ENCODE measurements at regions not wholly inside any gene's neighbourhood (a gene's known extent, or its start where the extent isn't known, plus 50 kb on each side); places are given as distances from the start of the nearest gene placed in this dataset.

GRCh38 chr4:54542119-54542438 is 115.7 kb upstream of the KIT start:
- DNase-seq (ENCODE audit: low read depth in 2 of 3, low spot score in 2 of 3), result no peak

- peak in 2 of 3 donors; percentile 48 to 71 for DNase-seq (ENCODE audit: low read depth in 2 of 3, low spot score in 2 of 3)
These were observed 115.2 kb upstream of the KIT start for GRCh38 chr4:54542540-54543041.

- no peak for DNase-seq (ENCODE audit: low read depth in 2 of 3, low spot score in 2 of 3)
These were observed 114.5 kb upstream of the KIT start for GRCh38 chr4:54543088-54543795.

GRCh38 chr4:54545663-54546424 is 111.9 kb upstream of the KIT start:
- no peak for DNase-seq (ENCODE audit: low read depth in 2 of 3, low spot score in 2 of 3)

GRCh38 chr4:54547299-54548097 is 110.3 kb upstream of the KIT start:
- no peak for DNase-seq (ENCODE audit: low read depth in 2 of 3, low spot score in 2 of 3)

GRCh38 chr4:54548098-54548620 is 109.6 kb upstream of the KIT start:
- no peak for DNase-seq (ENCODE audit: low read depth in 2 of 3, low spot score in 2 of 3)

GRCh38 chr4:54548831-54549460 is 108.8 kb upstream of the KIT start:
- no peak for DNase-seq (ENCODE audit: low read depth in 2 of 3, low spot score in 2 of 3)

- DNase-seq (ENCODE audit: low read depth in 2 of 3, low spot score in 2 of 3), result no peak
These were observed 107.2 kb upstream of the KIT start for GRCh38 chr4:54550395-54551171.

GRCh38 chr4:54553001-54553400 is 104.8 kb upstream of the KIT start:
- DNase-seq (ENCODE audit: low read depth in 2 of 3, low spot score in 2 of 3), result no peak

GRCh38 chr4:54554339-54554990 is 103.3 kb upstream of the KIT start:
- DNase-seq (ENCODE audit: low read depth in 2 of 3, low spot score in 2 of 3), result no peak

GRCh38 chr4:54556051-54556450 is 101.7 kb upstream of the KIT start:
- no peak for DNase-seq (ENCODE audit: low read depth in 2 of 3, low spot score in 2 of 3)

GRCh38 chr4:54556587-54556986 is 101.2 kb upstream of the KIT start:
- no peak for DNase-seq (ENCODE audit: low read depth in 2 of 3, low spot score in 2 of 3)

GRCh38 chr4:54558889-54559677 is 98.7 kb upstream of the KIT start:
- DNase-seq (ENCODE audit: low read depth in 2 of 3, low spot score in 2 of 3), result no peak

- no peak for DNase-seq (ENCODE audit: low read depth in 2 of 3, low spot score in 2 of 3)
These were observed 97.2 kb upstream of the KIT start for GRCh38 chr4:54560513-54560912.

- no peak for DNase-seq (ENCODE audit: low read depth in 2 of 3, low spot score in 2 of 3)
These were observed 95.8 kb upstream of the KIT start for GRCh38 chr4:54561940-54562339.

GRCh38 chr4:54566608-54567007 is 91.1 kb upstream of the KIT start:
- DNase-seq (ENCODE audit: low read depth in 2 of 3, low spot score in 2 of 3), result no peak

GRCh38 chr4:54567327-54567726 is 90.4 kb upstream of the KIT start:
- DNase-seq (ENCODE audit: low read depth in 2 of 3, low spot score in 2 of 3), result no peak

- DNase-seq (ENCODE audit: low read depth in 2 of 3, low spot score in 2 of 3), result no peak
These were observed 89.6 kb upstream of the KIT start for GRCh38 chr4:54568184-54568583.

GRCh38 chr4:54570822-54571221 is 86.9 kb upstream of the KIT start:
- no peak for DNase-seq (ENCODE audit: low read depth in 2 of 3, low spot score in 2 of 3)
